Fibroblast of skin of right quadriceps (primary cell): ENCODE measurements at regions not wholly inside any gene's neighbourhood (a gene's known extent, or its start where the extent isn't known, plus 50 kb on each side); places are given as distances from the start of the nearest gene placed in this dataset.
"Not testable (repeated sequence)": the region's sequence is repeated elsewhere in the genome, so short reads cannot be mapped to it uniquely, and the experiment has no call there.

Source experiments
- DNase-seq: peaks from one replicate; pipeline ENCODE4 v3.0.0-alpha.2; 2013

DNA sequence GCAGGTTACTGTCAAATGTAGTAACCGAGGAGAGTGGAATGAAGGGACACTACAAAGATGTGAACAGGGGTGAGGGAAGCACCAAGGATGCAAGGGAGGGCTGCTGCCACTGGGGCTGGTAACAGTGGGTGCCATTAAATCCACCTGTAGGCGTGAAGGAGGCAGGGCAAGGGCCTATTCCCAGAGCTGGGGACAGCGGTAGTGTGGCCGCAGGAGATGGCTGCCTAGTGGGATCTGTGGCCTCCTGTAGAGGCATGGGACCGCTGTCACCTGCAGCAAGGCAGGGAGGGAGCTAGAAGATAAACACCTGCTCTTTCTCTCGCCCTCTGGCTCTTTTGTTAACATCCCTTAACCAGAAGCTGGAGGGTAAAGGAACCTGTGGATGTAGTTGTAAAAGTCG, 80.5 kb upstream of the CNIH3 start:
- DNase-seq = no peak

DNA sequence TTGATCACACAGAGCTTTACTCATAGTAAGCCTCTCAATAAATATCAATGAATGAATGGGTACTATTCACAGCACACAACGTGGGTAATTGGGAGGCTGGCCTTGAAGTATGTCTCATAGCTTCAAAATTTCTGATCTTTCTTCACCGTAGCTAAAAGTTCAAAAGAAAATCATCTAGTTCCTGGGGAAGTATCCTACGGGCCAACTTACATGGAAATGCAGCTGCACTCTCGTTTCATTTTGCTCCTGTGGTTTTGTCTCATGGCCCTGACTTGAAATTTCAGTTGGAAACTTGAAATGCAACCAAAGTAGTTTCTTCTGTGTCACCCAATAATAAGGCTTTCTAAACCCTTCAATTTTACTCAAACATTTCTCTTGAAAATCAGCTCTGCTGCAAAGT, 76.1 kb upstream of the CNIH3 start:
- no peak for DNase-seq

DNA sequence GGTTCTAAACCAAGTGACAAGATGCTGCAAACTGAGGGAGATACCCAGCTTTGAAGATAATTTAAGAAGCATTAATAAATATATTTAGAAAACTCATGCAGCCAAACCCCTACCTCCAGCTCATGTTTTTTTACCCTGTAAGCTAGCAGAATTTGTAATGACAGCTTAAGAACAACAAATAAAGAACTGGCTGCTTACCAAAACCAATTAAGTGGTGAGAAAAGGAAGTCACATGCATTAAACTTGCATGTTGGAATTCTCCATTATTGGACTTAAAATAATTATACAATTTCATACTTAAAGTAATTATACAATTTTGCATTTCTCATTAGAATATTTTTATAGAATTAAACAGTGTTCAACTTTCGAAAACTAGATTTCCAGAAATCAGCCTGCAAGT, 75.6 kb upstream of the CNIH3 start:
- DNase-seq = no peak

DNA sequence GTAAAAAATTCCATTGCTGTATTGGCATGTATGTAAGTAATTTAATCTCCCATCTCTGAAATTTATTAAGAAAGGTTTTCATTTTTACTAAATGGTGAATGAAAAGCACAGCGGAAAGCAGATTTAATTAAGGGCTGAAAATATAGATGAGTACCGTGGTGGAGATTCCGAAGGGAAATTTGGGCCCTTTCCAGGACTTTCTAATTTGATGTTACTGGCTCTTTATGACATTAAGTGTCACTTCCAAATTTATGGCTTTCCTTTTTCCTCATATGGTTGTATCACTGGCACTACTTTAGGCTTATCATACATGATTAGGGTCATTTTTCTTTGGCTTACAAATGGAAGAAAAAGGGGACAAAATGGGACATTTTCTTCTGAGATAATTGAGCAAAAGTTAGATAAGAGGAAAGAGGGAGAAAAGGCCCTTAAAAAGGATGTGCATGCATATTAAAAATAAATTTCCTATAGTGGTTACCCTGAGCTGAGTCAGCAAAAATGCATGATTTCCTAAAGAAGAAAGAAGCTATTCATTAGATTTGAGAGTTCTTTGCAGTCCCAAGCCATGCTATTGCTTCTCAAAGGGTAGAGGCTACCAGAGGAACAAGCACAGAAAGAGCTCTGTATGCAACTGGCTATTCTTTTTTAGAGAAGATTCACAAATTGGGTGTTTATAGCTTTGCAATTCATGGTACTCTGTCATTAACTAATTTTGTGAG, 74.9 kb upstream of the CNIH3 start:
- no peak for DNase-seq

DNA sequence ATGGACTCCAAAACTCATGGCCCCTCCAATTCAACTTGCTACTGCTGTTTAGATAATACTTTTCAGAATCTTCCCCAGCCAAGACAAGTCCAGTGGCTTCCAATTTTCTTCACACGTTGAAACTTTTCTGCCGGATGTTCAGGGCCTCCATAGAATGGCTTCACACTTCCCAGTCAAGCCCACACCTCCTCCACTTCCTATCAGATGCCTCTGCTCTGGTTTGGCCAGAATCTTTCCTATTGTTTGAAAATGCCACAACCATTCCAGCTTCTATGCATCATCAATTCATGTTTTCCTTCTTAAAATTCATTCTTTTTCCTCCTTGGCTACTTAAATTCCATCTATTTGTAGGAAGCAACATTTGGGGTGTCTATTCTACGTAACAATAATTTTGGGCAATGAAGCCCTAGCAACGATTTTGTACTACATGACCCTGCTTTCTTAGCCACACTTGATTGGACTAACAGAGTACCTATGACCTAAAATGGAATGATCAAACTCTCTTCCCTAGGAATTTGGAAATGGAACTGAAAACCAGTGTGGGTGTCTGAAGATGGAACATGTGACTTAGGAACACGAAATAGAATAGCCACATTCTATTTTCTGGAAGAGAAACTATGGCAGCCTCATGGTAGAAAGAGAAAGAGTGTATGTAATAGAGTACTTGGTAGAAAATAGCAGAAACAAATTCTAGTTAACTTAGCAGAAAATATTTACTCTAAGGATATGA, 74.1 kb upstream of the CNIH3 start:
- DNase-seq = no peak

DNA sequence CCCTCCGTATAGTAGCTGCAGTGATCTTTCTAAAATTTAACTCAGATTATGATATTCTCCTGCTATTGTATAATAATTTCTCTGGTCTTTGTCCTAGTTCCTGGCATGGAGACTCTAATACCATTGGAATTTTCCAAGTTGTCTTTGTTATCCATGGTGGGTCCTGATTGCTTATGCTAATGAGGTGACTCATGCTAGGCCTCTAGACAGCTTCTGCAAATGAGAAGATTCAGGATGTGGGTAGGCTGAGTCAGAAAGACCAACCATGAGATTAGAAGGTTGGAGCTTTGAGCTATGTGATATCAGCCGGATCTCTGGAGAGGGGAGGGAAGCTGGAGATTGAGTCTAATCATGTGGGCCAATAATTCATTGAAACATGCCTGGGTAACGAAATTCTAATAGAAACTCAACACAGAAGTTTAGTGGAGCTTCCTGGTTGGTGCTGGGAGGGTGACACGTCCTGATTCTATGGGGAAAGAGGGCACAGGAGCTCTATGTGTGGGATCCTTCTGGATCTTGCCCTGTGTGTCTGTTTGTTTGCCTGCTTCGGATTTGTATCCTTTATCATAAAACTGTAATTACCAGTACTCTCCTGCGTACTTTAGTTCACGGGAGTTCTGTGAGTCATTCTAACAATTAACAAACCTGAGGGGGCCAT, 73.2 kb upstream of the CNIH3 start:
- peak; percentile 99 for DNase-seq

DNA sequence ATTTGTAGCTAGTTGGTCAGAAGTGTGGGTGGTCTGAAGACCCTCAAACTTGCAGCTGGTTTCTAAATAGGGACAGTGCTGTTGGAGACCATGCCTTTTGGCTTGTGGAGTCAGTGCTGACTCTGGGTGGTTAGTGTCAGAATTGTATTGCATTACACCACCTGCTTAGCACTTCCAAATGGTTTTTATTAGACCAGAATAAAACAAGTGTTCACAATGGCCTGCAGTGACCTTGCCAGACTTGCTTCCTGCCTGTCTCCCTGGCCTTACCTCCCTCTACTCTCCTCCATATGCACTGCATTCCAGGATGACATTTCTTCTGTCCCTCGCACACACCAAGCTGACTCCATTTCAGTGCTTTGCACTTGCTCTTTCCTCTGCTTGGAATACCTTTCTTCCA, 72.7 kb upstream of the CNIH3 start:
- DNase-seq = no peak

DNA sequence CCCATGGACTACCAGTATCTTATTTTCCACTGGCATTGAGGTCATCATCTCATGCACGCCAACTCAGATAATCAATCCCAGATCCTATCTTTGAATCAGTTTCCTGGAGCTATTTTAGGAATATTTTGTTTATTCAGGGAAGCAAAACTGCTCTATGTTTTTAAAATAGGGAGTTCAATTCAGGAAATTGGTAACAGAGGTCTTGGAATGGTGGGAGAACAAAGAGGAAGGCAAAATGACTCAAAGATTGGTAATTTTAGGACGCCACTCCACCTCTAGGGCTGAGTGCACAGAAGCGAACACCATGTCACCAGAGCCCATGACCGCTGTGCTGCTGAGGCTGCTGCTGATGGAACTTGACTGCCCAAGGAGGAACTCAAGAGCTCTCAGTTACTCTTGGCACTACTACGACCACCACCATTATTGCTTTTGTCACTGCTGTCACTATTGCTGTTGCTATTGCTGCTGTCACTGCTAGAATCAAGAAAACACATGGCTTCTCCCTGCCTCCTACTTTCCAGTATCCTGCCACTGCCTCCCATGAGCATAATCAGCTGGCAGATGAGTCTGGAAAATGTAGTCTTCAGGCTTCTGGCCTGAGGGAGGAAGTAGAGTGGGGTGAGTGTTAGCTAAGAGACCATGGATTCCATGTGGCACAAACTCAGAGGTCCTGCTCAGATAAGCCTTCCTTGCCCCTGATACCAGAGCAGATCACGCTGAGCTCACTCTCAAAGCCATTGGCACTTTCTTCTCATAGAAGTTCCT, 71.6 kb upstream of the CNIH3 start:
- DNase-seq = peak; percentile 88

DNA sequence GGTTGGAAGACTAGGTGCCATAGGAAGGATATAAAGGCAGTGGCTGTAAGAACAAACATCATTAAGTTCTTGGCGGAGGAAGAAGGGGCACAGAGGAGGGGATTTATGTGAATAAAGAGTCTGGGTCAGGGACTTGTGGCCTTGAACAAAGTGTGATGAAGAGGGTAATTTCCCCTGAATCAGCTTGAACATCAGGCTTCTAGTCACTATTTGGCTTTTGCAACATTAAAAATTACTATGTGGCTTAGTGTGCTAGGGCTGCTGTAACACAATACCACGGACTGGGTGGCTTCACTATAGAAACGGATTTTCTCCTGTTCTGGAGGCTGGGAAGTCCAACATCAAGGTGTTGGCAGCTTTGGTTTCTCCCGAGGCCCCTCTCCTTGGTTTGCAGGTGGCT, 70.5 kb upstream of the CNIH3 start:
- DNase-seq = no peak

DNA sequence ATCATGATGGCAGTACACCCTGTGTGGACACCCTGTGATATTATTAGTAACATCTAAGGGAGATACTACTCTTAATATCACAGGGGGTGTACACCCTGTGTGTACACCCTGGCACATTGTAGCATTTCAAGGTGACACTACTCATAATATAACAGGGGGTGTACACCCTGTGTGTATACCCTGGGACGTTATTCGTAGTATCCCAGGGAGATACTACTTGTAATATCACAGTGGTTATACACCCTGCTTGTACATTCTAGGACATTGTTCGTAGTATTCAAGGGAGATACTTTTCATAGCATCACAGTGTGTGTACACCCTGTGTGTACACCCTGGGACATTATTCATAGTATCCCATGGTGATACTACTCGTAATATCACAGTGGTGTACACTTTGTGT, 67.4 kb upstream of the CNIH3 start:
- DNase-seq = no peak

DNA sequence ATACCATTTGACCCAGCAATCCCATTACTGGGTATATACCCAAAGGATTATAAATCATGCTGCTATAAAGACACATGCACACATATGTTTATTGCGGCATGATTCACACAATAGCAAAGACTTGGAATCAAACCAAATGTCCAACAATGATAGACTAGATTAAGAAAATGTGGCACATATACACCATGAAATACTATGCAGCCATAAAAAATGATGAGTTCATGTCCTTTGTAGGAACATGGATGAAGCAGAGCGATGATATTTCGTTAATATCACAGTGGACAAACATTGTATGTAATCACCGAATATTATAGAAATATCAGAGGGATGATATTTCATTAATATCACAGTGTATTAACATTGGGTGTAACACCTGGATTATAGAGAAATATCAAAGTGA, 64.9 kb upstream of the CNIH3 start:
- DNase-seq = not testable (repeated sequence)

DNA sequence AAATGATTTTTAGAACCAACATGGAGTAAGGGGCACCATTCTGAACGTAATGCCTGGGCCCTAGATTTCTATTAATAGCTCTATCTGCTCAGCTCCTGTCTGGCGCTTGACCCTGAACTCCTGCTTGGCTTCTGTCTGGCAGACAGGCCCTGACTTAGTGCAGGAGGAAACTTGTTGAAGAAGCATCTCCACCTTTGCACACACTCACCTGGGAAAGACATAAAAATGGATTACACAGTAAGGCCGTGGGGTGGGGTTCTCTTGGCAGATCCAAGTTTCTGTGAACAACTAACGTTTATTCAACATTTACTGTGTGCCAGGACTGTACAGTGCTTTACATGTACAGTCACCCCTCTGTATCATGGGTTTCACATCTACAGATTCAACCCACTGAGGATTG, 62.1 kb upstream of the CNIH3 start:
- DNase-seq = no peak

DNA sequence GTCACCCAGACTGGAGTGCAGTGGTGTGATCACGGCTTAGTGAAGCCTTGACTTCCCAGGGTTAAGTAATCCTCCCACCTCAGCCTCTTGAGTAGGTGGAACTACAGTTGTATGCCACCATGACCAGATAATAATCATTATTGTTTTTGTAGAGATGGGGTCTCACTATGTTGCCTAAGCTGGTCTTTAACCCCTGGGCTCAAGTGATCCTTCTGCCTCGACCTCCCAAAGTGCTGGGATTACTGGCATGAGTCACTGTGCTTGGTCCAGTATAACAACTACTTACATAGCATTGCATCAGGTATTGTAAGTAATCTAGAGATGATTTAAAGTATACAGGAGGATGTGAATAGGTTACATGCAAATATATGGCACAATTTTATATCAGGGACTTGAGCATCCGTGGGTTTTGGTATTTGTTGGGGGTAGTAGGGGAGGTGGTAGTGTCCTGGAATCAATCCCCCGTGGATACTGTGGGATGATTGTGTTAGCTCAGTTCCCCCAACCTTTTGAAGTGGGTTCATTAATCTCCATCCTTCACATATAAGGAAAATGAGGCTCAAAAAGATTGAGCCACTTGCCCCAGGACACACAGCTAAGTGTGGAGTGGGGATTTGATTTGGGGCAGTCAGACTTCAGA, 61.4 kb upstream of the CNIH3 start:
- DNase-seq = peak; percentile 25

DNA sequence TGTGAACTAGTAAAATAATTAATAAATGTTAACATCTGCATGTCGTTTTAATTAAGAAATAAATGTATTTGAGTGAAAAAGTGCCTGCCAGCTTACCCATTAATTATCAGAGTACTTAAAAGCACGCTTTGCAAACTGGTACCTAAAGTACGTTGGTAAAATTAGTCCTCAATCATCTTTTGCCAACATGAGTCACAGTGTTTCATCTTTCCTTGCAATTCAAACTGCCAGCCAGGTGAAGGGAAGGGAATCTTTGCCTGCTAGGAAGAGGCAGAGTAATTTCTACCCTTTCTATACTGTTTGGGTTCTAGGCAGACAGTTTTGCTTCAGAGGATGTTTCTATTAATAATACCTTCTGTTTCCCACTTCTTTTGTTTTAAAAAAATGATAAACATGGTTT, 57.2 kb upstream of the CNIH3 start:
- DNase-seq = no peak

DNA sequence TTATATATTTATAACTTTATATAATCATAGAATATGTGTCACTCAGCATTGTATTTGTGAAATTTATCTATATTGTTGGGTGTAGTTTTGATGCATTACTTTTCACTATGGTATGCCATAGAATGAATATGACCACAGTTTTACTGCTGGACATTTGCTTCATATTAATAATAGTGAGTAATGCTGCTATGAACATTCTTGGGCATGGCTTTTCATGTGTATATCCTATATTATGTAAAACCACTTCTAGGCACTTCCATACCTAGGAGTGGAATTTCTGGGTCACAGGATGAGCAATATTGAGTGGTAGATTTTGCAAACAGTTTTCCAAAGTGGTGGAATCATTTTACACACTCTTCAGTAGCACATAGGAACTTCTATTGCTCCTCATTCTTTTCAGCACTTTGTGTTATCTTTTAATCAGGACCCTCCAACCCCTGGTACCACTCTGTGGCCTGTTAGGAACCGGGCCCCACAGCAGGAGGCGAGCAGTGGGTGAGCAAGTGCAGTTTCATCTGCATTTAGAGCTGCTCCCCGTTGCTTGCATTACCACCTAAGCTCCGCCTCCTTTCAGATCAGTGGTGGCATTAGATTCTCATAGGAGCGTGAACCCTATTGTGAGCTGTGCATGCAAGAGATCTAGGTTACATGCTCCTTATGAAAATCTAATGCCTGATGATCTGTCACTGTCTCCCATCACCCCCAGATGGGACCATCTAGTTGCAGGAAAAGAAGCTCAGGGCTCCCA, 56.0 kb upstream of the CNIH3 start:
- peak; percentile 85 for DNase-seq

DNA sequence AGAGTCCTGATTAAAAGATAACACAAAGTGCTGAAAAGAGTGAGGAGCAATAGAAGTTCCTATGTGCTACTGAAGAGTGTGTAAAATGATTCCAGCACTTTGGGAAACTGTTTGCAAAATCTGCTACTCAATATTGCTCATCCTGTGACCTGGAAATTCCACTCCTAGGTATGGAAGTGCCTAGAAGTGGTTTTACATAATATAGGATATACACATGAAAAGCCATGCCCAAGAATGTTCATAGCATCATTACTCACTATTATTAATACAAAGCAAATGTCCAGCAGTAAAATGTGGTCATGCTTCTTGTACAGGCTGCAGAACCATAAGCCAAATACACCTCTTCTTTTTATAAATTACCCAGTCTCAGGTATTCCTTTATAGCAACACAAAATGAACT, 53.2 kb upstream of the CNIH3 start:
- DNase-seq = peak; percentile 59

DNA sequence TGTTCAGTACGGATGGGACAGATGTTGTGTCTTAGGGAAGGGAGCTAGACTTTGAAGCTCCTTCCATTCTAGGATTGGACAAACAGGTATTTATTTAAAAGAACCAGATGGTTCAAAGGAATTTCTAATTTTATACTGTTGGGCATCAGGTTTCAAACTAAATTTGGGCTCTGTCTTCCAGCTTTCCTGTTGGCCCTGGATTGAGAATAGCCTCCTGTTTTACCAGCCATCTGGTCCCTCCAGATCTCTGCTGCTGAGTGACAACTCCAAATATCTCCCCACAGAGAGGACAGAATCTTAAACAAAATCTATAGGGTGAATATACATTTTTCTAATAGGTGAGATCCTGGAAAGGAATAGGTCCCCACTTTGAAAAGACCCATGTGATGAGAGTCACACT, 52.5 kb upstream of the CNIH3 start:
- DNase-seq = no peak

DNA sequence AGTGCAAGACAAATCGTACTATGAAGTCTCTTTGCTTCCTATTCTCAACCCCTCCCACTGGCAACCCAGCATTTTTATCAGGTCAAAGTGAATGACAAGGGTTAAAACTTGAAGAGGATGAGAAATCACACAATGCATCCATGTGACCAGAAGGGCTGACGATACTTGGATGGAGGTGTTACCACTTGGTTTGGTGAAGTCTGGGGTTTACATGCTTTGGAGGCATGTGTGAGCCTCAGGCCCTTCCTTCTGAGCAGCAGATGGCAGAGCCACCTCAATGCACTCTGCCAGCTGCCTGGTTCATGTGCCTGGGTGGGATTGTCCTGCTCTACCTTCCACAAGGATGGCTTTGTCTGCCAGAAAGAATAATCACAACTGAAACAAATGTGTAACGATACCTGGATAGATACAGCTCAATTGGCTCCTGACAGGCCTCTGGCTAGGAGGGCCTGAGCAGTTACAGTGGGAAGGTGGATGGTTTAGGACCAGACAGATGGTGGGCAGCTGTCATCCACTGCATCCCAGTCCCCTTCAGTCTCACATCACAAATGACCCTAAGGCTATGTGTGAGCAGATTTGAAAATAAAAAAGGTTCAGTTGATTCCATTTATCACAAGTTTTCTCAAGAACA, 51.5 kb upstream of the CNIH3 start:
- no peak for DNase-seq

DNA sequence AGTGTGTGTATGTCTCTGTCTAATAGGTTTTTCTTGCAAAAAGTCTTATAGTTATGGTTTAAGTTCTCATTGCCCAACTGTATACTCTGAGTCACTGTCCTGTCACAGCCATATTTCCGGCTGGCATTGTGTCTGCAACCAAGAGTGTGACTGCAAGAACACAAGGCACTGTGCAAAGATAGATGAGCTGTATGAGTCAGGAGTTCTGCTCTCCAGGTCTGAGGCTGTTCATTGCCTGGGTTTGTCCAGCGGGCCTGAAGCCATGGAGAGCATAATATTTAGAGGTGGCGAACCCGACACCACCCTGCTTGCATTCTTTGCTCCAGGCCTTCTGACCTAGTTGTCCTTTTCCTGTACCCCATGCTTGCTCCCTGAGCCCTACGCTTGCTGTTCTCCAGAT, 50.9 kb upstream of the CNIH3 start:
- peak; percentile 90 for DNase-seq

DNA sequence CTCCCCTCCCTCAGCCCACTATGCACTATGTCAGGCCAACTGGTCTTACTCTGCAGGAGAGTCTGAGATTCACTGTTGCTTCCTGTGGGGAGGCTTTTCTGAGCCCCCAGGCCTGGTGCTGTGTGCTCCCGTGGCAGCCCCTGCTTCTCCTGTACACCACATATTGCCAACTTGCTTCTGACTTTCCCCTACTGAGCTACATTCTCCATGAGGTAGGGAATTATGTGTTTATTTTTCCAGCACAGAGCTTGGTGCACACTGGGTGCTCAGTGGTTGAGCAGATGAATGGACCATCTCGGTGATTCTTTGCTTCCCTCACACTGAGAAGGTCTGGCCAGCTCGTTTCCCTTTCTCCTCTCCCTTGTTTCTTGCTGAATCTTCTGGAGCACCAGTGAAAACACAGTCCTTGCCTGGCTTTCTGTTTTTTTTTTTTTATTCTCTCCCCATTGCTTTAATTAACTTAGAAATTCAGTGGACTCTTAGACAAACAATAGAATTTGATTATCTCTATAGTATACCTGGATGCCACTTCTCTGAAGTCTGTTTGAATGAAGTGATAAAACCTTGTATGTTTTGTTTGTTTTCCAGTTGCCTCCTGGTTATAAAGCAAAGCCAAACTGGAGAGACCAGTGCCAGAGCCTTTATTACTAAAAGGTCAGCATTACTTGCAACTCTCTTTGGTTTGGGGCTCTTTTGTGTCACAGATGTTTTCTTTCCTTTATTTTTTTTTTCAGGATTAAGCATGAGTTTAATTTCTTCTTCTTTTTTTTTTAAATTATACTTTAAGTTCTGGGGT, 50.3 kb upstream of the CNIH3 start:
- DNase-seq = no peak
